Astrocyte (in vitro differentiated cells and primary cell): ENCODE measurements at regions not wholly inside any gene's neighbourhood (a gene's known extent, or its start where the extent isn't known, plus 50 kb on each side); places are given as distances from the start of the nearest gene placed in this dataset.

Experiments used
- DNase-seq: peaks from one replicate; pipeline ENCODE4 v3.0.0-alpha.2; 2010; ENCODE audit warnings: low read depth
- FAIRE-seq: peaks from 2 replicates; lab custom pipeline; 2011; peaks lifted over from hg19 to GRCh38; lab: Jason Lieb, UNC
- H2AFZ ChIP-seq: 2 replicates; pipeline ENCODE4 v1.6.0; 2012; ENCODE audit warnings: low read depth, low read length, inconsistent platforms
- H3K27ac ChIP-seq: 2 replicates; pipeline ENCODE4 v1.5.1; 2011; ENCODE audit warnings: low read depth, low read length, inconsistent platforms
- H3K27me3 ChIP-seq: 2 replicates; pipeline ENCODE4 v1.6.0; 2011; ENCODE audit warnings: low read length, inconsistent platforms; ENCODE audit not compliant: insufficient read depth
- H3K36me3 ChIP-seq: 2 replicates; pipeline ENCODE4 v1.5.1; 2011; ENCODE audit warnings: low read length, inconsistent platforms; ENCODE audit not compliant: insufficient read depth
- H3K4me1 ChIP-seq: 2 replicates; pipeline ENCODE4 v1.5.1; 2011; ENCODE audit warnings: low read length, inconsistent platforms; ENCODE audit not compliant: insufficient read depth
- H3K4me2 ChIP-seq: 2 replicates; pipeline ENCODE4 v1.6.0; 2012; ENCODE audit warnings: low read length, inconsistent platforms
- H3K4me3 ChIP-seq: 2 replicates; pipeline ENCODE4 v1.5.1; 2011; ENCODE audit warnings: low read depth, mild to moderate bottlenecking, low read length, inconsistent platforms; ENCODE audit not compliant: insufficient read depth
- H3K79me2 ChIP-seq: 2 replicates; pipeline ENCODE4 v1.6.0; 2012; ENCODE audit warnings: mild to moderate bottlenecking, low read length, inconsistent platforms; ENCODE audit not compliant: insufficient read depth
- H3K9ac ChIP-seq: 2 replicates; pipeline ENCODE4 v1.6.0; 2012; ENCODE audit warnings: mild to moderate bottlenecking, low read length, inconsistent platforms
- H3K9me3 ChIP-seq: 2 replicates; pipeline ENCODE4 v1.5.1; 2012; ENCODE audit warnings: low read depth, mild to moderate bottlenecking, low read length, inconsistent platforms; ENCODE audit not compliant: insufficient read depth
- H4K20me1 ChIP-seq: 2 replicates; pipeline ENCODE4 v1.6.0; 2012; ENCODE audit warnings: low read length, inconsistent platforms; ENCODE audit not compliant: insufficient read depth
- H3K27ac Mint-ChIP-seq: one replicate; pipeline ENCODE4 v1.8.0; 2021; ENCODE audit warnings: mild to moderate bottlenecking, mixed read lengths; ENCODE audit not compliant: unreplicated experiment
- H3K27me3 Mint-ChIP-seq: one replicate; pipeline ENCODE4 v1.8.0; 2021; ENCODE audit warnings: low read depth, mixed read lengths; ENCODE audit not compliant: unreplicated experiment
- H3K36me3 Mint-ChIP-seq: one replicate; pipeline ENCODE4 v1.8.0; 2021; ENCODE audit warnings: low read depth, mixed read lengths; ENCODE audit not compliant: unreplicated experiment
- H3K4me1 Mint-ChIP-seq: one replicate; pipeline ENCODE4 v1.8.0; 2021; ENCODE audit warnings: low read depth, mixed read lengths; ENCODE audit not compliant: unreplicated experiment
- H3K4me3 Mint-ChIP-seq: one replicate; pipeline ENCODE4 v1.8.0; 2021; ENCODE audit warnings: mild to moderate bottlenecking, moderate library complexity, mixed read lengths; ENCODE audit not compliant: unreplicated experiment
- H3K9me3 Mint-ChIP-seq: one replicate; pipeline ENCODE4 v1.8.0; 2021; ENCODE audit warnings: mild to moderate bottlenecking, mixed read lengths; ENCODE audit not compliant: unreplicated experiment
- CTCF ChIP-seq: IDR thresholded peaks from 2 replicates; pipeline ENCODE4 v1.5.1; 2011; ENCODE audit warnings: low read depth, mild to moderate bottlenecking, inconsistent platforms, low read length, moderate library complexity; ENCODE audit not compliant: insufficient read depth
- EZH2 ChIP-seq: IDR thresholded peaks from 2 replicates; pipeline ENCODE4 v1.6.1; 2012; ENCODE audit warnings: mild to moderate bottlenecking, low read length, inconsistent platforms; ENCODE audit not compliant: insufficient read depth

DNA sequence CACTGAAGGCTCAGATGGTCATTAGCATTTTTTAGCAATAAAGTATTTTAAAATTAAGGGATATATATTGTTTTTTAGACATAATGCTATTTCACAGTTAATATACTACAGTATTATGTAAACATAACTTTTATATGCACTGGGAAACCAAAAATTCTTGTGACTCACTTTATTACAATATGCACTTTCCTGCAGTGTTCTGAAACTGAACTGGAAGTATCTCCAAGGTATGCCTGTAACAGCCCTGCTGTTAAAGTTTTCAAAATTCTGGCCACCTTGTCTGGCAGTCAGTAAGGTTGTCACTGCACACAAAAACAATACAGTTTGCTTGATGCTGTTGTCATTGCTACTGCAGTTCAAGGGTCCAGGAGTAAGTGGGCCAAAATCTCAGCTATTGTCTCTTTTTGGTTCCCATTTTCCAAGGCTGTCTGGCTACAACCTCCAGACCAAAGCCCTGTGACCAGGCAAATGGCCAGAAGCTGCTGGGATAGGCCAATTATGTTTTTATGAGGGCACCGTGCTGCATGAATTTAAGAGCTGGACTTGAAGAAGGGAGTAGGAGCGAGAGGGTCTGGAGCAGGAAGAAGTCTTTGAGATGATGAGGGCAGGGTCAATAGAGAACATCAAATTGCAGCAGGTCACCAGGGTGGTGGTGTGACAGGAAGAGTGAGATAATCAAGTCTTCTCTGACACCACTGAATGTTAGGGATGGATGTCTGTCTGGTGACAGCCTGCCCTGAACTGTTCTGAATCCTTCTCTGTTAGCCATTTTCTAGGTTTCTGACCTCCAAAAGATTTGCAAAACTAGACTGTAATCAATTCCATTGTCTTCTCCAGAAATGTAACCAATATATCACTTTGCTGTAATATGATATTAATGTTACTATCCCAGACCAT is 82.3 kb upstream of the CACHD1 start:
- H3K4me3 Mint-ChIP-seq = no peak overlapping the region
- no peak overlapping the region for H3K27ac Mint-ChIP-seq
- Histone ChIP-seq H3K9ac (no peak overlapping the region), H4K20me1 (no peaks in the 10 kb centered on the region), H3K36me3 (no peaks in the 10 kb centered on the region), H3K4me1 (no peaks in the 10 kb centered on the region), H3K27ac (no peak overlapping the region), H3K4me2 (no peak overlapping the region), H2AFZ (no peak overlapping the region), H3K9me3 (peaks cover 4% of the 10 kb centered on the region), H3K4me3 (no peak overlapping the region), H3K79me2 (no peaks in the 10 kb centered on the region), H3K27me3 (no peaks in the 10 kb centered on the region)
- FAIRE-seq (no peak), DNase-seq (no peak)
- H3K36me3 Mint-ChIP-seq = no peaks in the 10 kb centered on the region
- no peaks in the 10 kb centered on the region for H3K4me1 Mint-ChIP-seq
- H3K9me3 Mint-ChIP-seq = no peaks in the 10 kb centered on the region
- TF ChIP-seq EZH2 (no peak), CTCF (no peak)
- H3K27me3 Mint-ChIP-seq = no peaks in the 10 kb centered on the region

DNA sequence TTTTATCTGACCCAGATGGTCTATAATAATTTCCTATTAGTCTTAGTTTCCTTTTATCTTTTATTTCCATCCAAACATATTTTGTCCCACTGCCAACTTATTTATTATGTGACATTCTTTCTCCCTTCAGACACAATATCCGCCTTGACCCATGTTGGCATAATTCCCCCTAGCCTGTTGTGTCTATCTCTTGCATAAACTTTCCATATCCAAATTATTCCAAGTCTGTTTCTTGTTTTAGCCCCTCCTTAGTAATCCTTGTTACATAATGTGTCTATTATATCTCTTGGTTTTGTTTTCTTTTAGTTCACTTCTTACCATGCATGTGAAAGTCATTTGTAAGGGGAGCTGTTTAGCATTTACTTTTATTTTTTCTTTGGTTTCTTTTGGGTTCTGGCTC is 81.6 kb upstream of the CACHD1 start:
- Mint-ChIP-seq H3K9me3 (no peaks in the 10 kb centered on the region), H3K4me3 (no peak overlapping the region), H3K4me1 (no peaks in the 10 kb centered on the region), H3K27ac (no peak overlapping the region), H3K27me3 (no peaks in the 10 kb centered on the region), H3K36me3 (no peaks in the 10 kb centered on the region)
- no peaks in the 10 kb centered on the region for H3K27me3 ChIP-seq
- H3K4me3 ChIP-seq = no peak overlapping the region
- H3K9ac ChIP-seq = no peak overlapping the region
- FAIRE-seq (no peak), DNase-seq (no peak)
- TF ChIP-seq CTCF (no peak), EZH2 (no peak)
- H3K4me1 ChIP-seq = no peaks in the 10 kb centered on the region
- no peak overlapping the region for H3K4me2 ChIP-seq
- no peaks in the 10 kb centered on the region for H4K20me1 ChIP-seq
- no peaks in the 10 kb centered on the region for H3K36me3 ChIP-seq
- H2AFZ ChIP-seq = no peak overlapping the region
- no peak overlapping the region for H3K27ac ChIP-seq
- H3K79me2 ChIP-seq = no peaks in the 10 kb centered on the region
- H3K9me3 ChIP-seq = peaks cover 4% of the 10 kb centered on the region

- Histone ChIP-seq H3K9me3 (no peaks in the 10 kb centered on the region), H2AFZ (no peak overlapping the region), H3K4me3 (no peak overlapping the region), H3K4me2 (no peak overlapping the region), H3K27ac (no peak overlapping the region), H4K20me1 (no peaks in the 10 kb centered on the region), H3K4me1 (no peaks in the 10 kb centered on the region), H3K27me3 (no peaks in the 10 kb centered on the region), H3K79me2 (no peaks in the 10 kb centered on the region), H3K36me3 (no peaks in the 10 kb centered on the region), H3K9ac (no peak overlapping the region)
- H3K9me3 Mint-ChIP-seq = no peaks in the 10 kb centered on the region
- no peaks in the 10 kb centered on the region for H3K27me3 Mint-ChIP-seq
- no peak overlapping the region for H3K4me3 Mint-ChIP-seq
- TF ChIP-seq CTCF (no peak), EZH2 (no peak)
- FAIRE-seq (no peak), DNase-seq (no peak)
- no peaks in the 10 kb centered on the region for H3K4me1 Mint-ChIP-seq
- H3K36me3 Mint-ChIP-seq = no peaks in the 10 kb centered on the region
- no peak overlapping the region for H3K27ac Mint-ChIP-seq
Measured at GRCh38 chr1:64392109-64392508, 77.8 kb upstream of the CACHD1 start.
